B cell (primary cell): ENCODE measurements at regions not wholly inside any gene's neighbourhood (a gene's known extent, or its start where the extent isn't known, plus 50 kb on each side); places are given as distances from the start of the nearest gene placed in this dataset.

Source experiments
- EZH2 ChIP-seq: IDR thresholded peaks from 2 replicates; pipeline ENCODE4 v1.6.1; 2012; ENCODE audit warnings: borderline replicate concordance, low read depth, mild to moderate bottlenecking, moderate library complexity, low read length; ENCODE audit not compliant: insufficient read depth, poor library complexity, severe bottlenecking
- TF ChIP-seq, protein P1 (sequence below): fragments of 200-600 bp; IDR thresholded peaks from one replicate; pipeline ENCODE4 v1.8.0; 2022; ENCODE audit warnings: antibody characterized with exemption, mild to moderate bottlenecking

DNA sequence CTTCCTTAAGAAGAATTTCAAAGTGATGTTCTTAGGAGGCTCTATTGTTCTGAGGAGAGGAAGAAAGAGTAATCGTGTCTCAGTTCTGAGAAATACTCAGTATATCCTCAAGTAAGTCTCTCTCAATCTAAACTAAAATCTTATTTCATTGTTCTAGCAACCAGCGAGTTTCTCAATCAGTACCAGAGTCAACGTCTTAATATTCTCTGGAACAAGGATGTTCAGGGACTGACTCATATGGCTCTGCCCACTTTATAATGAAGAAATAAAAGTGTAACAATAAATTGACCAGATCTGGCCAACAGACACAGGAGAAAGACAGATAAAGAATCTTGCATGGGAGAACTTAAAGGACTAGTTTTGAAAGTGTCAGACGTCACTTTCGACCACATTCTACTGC lies 469.8 kb upstream of the FLRT2 start:
- TF ChIP-seq, protein P1, sequence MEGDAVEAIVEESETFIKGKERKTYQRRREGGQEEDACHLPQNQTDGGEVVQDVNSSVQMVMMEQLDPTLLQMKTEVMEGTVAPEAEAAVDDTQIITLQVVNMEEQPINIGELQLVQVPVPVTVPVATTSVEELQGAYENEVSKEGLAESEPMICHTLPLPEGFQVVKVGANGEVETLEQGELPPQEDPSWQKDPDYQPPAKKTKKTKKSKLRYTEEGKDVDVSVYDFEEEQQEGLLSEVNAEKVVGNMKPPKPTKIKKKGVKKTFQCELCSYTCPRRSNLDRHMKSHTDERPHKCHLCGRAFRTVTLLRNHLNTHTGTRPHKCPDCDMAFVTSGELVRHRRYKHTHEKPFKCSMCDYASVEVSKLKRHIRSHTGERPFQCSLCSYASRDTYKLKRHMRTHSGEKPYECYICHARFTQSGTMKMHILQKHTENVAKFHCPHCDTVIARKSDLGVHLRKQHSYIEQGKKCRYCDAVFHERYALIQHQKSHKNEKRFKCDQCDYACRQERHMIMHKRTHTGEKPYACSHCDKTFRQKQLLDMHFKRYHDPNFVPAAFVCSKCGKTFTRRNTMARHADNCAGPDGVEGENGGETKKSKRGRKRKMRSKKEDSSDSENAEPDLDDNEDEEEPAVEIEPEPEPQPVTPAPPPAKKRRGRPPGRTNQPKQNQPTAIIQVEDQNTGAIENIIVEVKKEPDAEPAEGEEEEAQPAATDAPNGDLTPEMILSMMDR = no peak
- TF ChIP-seq EZH2 = no peak
